Mucosa of descending colon (tissue), 3 donors: ENCODE measurements at regions not wholly inside any gene's neighbourhood (a gene's known extent, or its start where the extent isn't known, plus 50 kb on each side); places are given as distances from the start of the nearest gene placed in this dataset.

Experiments
- ATAC-seq: fragments of 200-7000 bp; cut with Tn5 transposase; one replicate; pipeline ENCODE4 v1.9.1; 2020; ENCODE audit warnings: mild to moderate bottlenecking, moderate library complexity
- DNase-seq, 3 donors: peaks; one replicate each; pipeline ENCODE4 v3.0.0-alpha.2; 2020
- H3K36me3 ChIP-seq: fragments of 200-600 bp; one replicate; pipeline ENCODE4 v1.8.0; 2021; ENCODE audit warnings: low read depth, mild to moderate bottlenecking
- H3K4me1 ChIP-seq: fragments of 200-600 bp; one replicate; pipeline ENCODE4 v1.8.0; 2021; ENCODE audit warnings: low read depth, mild to moderate bottlenecking
- H3K4me3 ChIP-seq: fragments of 200-600 bp; one replicate; pipeline ENCODE4 v1.8.0; 2021; ENCODE audit warnings: mild to moderate bottlenecking
- H3K9me3 ChIP-seq: fragments of 200-600 bp; one replicate; pipeline ENCODE4 v1.8.0; 2021; ENCODE audit warnings: mild to moderate bottlenecking
- intact Hi-C, 2 donors: fragments of 100-400 bp; cut with DNase I in 1 of 2; cut with micrococcal nuclease in 1 of 2; formaldehyde crosslinking; loops; one replicate each; pipeline versions ENCODE4 v1.11.0 to v1.11.1; 2022; cut with DNase I, micrococcal nuclease
- TF ChIP-seq, protein P1 (sequence below): fragments of 200-600 bp; IDR thresholded peaks from one replicate; pipeline ENCODE4 v1.8.0; 2022; ENCODE audit warnings: antibody characterized with exemption, mild to moderate bottlenecking
- donor health status: DM: no; HTN: no; CAD: no; lungs with moderate emphysema.
- donor health status: DM: no; HTN: no; CAD: no.
- donor health status: DM: no; HTN: yes; CAD: no.

DNA sequence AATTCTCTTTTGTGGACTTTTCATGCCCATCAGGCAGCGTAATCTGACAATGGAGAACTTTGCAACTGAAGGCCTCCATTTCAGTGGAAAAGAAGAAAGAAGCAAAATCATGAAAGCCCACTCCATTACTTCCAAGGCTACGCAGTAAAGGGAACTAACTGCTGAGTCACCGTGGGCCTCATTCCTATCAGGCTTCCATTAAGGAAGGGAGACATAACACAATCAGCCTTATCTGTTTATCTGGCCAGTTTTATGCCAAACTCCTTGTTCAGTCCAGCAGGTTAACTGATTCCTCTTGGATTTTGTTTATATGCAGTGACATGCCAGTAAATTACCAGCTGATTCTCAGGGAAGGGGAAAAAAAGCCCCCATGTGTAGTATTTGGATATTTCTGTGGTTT is 56.8 kb upstream of the KATNAL1 start:
- no peak for ATAC-seq
- intact Hi-C loops = no loop called here
- TF ChIP-seq, protein P1, sequence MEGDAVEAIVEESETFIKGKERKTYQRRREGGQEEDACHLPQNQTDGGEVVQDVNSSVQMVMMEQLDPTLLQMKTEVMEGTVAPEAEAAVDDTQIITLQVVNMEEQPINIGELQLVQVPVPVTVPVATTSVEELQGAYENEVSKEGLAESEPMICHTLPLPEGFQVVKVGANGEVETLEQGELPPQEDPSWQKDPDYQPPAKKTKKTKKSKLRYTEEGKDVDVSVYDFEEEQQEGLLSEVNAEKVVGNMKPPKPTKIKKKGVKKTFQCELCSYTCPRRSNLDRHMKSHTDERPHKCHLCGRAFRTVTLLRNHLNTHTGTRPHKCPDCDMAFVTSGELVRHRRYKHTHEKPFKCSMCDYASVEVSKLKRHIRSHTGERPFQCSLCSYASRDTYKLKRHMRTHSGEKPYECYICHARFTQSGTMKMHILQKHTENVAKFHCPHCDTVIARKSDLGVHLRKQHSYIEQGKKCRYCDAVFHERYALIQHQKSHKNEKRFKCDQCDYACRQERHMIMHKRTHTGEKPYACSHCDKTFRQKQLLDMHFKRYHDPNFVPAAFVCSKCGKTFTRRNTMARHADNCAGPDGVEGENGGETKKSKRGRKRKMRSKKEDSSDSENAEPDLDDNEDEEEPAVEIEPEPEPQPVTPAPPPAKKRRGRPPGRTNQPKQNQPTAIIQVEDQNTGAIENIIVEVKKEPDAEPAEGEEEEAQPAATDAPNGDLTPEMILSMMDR = no peak

GRCh38 chr13:30364876-30365275 is 57.4 kb upstream of the UBE2L5 start:
- H3K4me3 ChIP-seq = no peak overlapping the region
- no peak for ATAC-seq
- no peaks in the 10 kb centered on the region for H3K36me3 ChIP-seq
- H3K4me1 ChIP-seq = no peaks in the 10 kb centered on the region
- intact Hi-C loops = no loop called here
- DNase-seq = no peak
- TF ChIP-seq, protein P1 = no peak
- no peaks in the 10 kb centered on the region for H3K9me3 ChIP-seq

More for the DNA sequence above, 56.8 kb upstream of the KATNAL1 start:
- no peaks in the 10 kb centered on the region for H3K9me3 ChIP-seq
- no peaks in the 10 kb centered on the region for H3K4me1 ChIP-seq
- no peaks in the 10 kb centered on the region for H3K36me3 ChIP-seq
- no peak overlapping the region for H3K4me3 ChIP-seq
- no peak for DNase-seq

- Histone ChIP-seq H3K9me3 (no peaks in the 10 kb centered on the region), H3K4me1 (peaks cover 1% of the 10 kb centered on the region), H3K4me3 (no peak overlapping the region), H3K36me3 (no peaks in the 10 kb centered on the region)
- DNase-seq (no peak), ATAC-seq (no peak)
- intact Hi-C loops = no loop called here
- TF ChIP-seq, protein P1 = no peak
Observed at GRCh38 chr13:30366088-30366487, 56.2 kb upstream of the UBE2L5 start.

- no peaks in the 10 kb centered on the region for H3K36me3 ChIP-seq
- no peak overlapping the region for H3K4me3 ChIP-seq
- TF ChIP-seq, protein P1 = no peak
- no peak for DNase-seq
- intact Hi-C loops = no loop called here
- no peaks in the 10 kb centered on the region for H3K9me3 ChIP-seq
- H3K4me1 ChIP-seq = peaks cover 13% of the 10 kb centered on the region
- no peak for ATAC-seq
Observed at GRCh38 chr13:30367296-30367695, 55.0 kb upstream of the UBE2L5 start.

- Histone ChIP-seq H3K4me1 (peaks cover 24% of the 10 kb centered on the region), H3K36me3 (no peaks in the 10 kb centered on the region), H3K9me3 (no peaks in the 10 kb centered on the region), H3K4me3 (no peak overlapping the region)
- TF ChIP-seq, protein P1 = no peak
- intact Hi-C loops = no loop called here
- no peak for DNase-seq
- ATAC-seq = no peak
Observed at GRCh38 chr13:30370146-30370545, 52.1 kb upstream of the UBE2L5 start.

GRCh38 chr13:30370916-30371521 is 51.3 kb upstream of the UBE2L5 start:
- TF ChIP-seq, protein P1 = no peak
- Histone ChIP-seq H3K4me3 (no peak overlapping the region), H3K36me3 (no peaks in the 10 kb centered on the region), H3K4me1 (peaks cover 24% of the 10 kb centered on the region), H3K9me3 (no peaks in the 10 kb centered on the region)
- intact Hi-C loops = no loop called here
- DNase-seq = no peak
- ATAC-seq = no peak
